Activated CD4-positive, alpha-beta T cell treated with anti-CD3 and anti-CD28 coated beads, Interleukin-2, Interleukin-6, amounts not matched to agents 100 ng/mL and 50 ng/mL, durations not matched to agents 16 hours and 8 hours (primary cell): ENCODE measurements at regions not wholly inside any gene's neighbourhood (a gene's known extent, or its start where the extent isn't known, plus 50 kb on each side); places are given as distances from the start of the nearest gene placed in this dataset.
"Not testable (repeated sequence)": the region's sequence is repeated elsewhere in the genome, so short reads cannot be mapped to it uniquely, and the experiment has no call there.

Experiments used
- DNase-seq: peaks from one replicate; pipeline ENCODE4 v3.0.0-alpha.2; 2020

- no peak for DNase-seq
Measured at GRCh38 chr7:68038621-68039314, 1042.1 kb downstream of the TYW1 start.

GRCh38 chr7:68041554-68041953 lies 1044.9 kb downstream of the TYW1 start:
- no peak for DNase-seq

- DNase-seq, result no peak
Measured at GRCh38 chr7:68043546-68043945, 1046.9 kb downstream of the TYW1 start.

- DNase-seq, result no peak
Measured at GRCh38 chr7:68050627-68051026, 1054.0 kb downstream of the TYW1 start.

- no peak for DNase-seq
Measured at GRCh38 chr7:68058014-68058413, 1061.4 kb downstream of the TYW1 start.

GRCh38 chr7:68063171-68063570 lies 1066.5 kb downstream of the TYW1 start:
- DNase-seq, result no peak

- no peak for DNase-seq
Measured at GRCh38 chr7:68065581-68065980, 1068.9 kb downstream of the TYW1 start.

- DNase-seq, result no peak
Measured at GRCh38 chr7:68067845-68068244, 1071.2 kb downstream of the TYW1 start.

- no peak for DNase-seq
Measured at GRCh38 chr7:68070992-68071391, 1074.4 kb downstream of the TYW1 start.

GRCh38 chr7:68073701-68074100 lies 1077.1 kb downstream of the TYW1 start:
- no peak for DNase-seq

- no peak for DNase-seq
Measured at GRCh38 chr7:68074242-68074641, 1077.6 kb downstream of the TYW1 start.

GRCh38 chr7:68078157-68078710 lies 1081.6 kb downstream of the TYW1 start:
- DNase-seq, result no peak

GRCh38 chr7:68082066-68082960 lies 1085.7 kb downstream of the TYW1 start:
- not testable (repeated sequence) for DNase-seq

GRCh38 chr7:68082961-68083657 lies 1086.5 kb downstream of the TYW1 start:
- DNase-seq, result not testable (repeated sequence)

- DNase-seq, result no peak
Measured at GRCh38 chr7:68087401-68087800, 1090.8 kb downstream of the TYW1 start.

GRCh38 chr7:68088879-68089278 lies 1092.2 kb downstream of the TYW1 start:
- no peak for DNase-seq

- DNase-seq, result not testable (repeated sequence)
Measured at GRCh38 chr7:68090256-68090655, 1093.6 kb downstream of the TYW1 start.

GRCh38 chr7:68103319-68103718 lies 1106.7 kb downstream of the TYW1 start:
- no peak for DNase-seq

GRCh38 chr7:68107261-68107660 lies 1110.6 kb downstream of the TYW1 start:
- DNase-seq, result no peak

- no peak for DNase-seq
Measured at GRCh38 chr7:68107968-68108367, 1111.3 kb downstream of the TYW1 start.

GRCh38 chr7:68109299-68109698 lies 1112.7 kb downstream of the TYW1 start:
- no peak for DNase-seq

GRCh38 chr7:68119411-68119810 lies 1122.8 kb downstream of the TYW1 start:
- no peak for DNase-seq

- DNase-seq, result no peak
Measured at GRCh38 chr7:68121056-68121455, 1124.4 kb downstream of the TYW1 start.
